ENCODE measurements at regions not wholly inside any gene's neighbourhood (a gene's known extent, or its start where the extent isn't known, plus 50 kb on each side); places are given as distances from the start of the nearest gene placed in this dataset.

DNA sequence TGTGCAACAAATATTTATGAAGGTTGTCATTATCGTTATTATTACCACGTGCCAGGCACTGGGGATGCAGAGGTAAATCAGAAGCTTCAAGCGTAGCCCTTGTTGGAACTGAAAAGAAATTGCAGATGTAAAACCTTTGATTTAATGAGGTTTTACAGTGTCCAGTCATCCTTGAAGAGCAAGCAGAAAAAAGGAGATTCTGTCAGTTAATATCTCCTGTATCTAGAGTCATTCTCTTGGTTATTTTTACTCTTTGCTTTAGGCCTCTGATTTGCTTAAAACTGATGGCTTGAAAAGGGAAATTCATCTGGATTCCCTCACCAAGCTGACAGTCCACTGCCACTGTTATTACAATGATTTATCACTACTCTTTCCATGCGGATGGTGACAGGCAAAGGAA is 179.3 kb downstream of the GALC start:
- TF ChIP-seq, protein P1, sequence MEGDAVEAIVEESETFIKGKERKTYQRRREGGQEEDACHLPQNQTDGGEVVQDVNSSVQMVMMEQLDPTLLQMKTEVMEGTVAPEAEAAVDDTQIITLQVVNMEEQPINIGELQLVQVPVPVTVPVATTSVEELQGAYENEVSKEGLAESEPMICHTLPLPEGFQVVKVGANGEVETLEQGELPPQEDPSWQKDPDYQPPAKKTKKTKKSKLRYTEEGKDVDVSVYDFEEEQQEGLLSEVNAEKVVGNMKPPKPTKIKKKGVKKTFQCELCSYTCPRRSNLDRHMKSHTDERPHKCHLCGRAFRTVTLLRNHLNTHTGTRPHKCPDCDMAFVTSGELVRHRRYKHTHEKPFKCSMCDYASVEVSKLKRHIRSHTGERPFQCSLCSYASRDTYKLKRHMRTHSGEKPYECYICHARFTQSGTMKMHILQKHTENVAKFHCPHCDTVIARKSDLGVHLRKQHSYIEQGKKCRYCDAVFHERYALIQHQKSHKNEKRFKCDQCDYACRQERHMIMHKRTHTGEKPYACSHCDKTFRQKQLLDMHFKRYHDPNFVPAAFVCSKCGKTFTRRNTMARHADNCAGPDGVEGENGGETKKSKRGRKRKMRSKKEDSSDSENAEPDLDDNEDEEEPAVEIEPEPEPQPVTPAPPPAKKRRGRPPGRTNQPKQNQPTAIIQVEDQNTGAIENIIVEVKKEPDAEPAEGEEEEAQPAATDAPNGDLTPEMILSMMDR (IDR thresholded peaks at IDR 0.05; ENCODE audit: borderline replicate concordance, extremely low read depth, low read length, poor library complexity, severe bottlenecking), result no peak
- TF ChIP-seq EZH2 (IDR thresholded peaks at IDR 0.05; ENCODE audit: borderline replicate concordance, low read depth, low read length, severe bottlenecking), result no peak
